CD14-positive monocyte (primary cell): ENCODE measurements at regions not wholly inside any gene's neighbourhood (a gene's known extent, or its start where the extent isn't known, plus 50 kb on each side); places are given as distances from the start of the nearest gene placed in this dataset.

Source experiments
- DNase-seq, 3 donors: peaks; one replicate each; pipeline ENCODE4 v3.0.0-alpha.2; 2011 to 2022
- H2AFZ ChIP-seq: 2 replicates; pipeline ENCODE4 v1.6.0; 2012; ENCODE audit warnings: mild to moderate bottlenecking, low read depth, low read length, inconsistent platforms; ENCODE audit not compliant: insufficient read depth, poor library complexity, severe bottlenecking
- H3K27ac ChIP-seq, 2 donors: 1 replicate in 1 of 2; 2 replicates in 1 of 2; pipeline ENCODE4 v1.5.1; 2012 to 2013; ENCODE audit warnings: low read length in 2 of 2, control low read depth in 1 of 2, inconsistent platforms in 1 of 2, low read depth in 1 of 2, mild to moderate bottlenecking in 1 of 2
- H3K27me3 ChIP-seq, 2 donors: one replicate each; pipeline versions ENCODE4 v1.6.0 to v1.6.1; 2011 to 2013; ENCODE audit warnings: low read length in 2 of 2; ENCODE audit not compliant: control insufficient read depth in 2 of 2, insufficient read depth in 2 of 2
- H3K36me3 ChIP-seq, 2 donors: replicated peaks in 1 of 2; 1 replicate in 1 of 2; 2 replicates in 1 of 2; pipeline versions ENCODE4 v1.5.1 to v1.6.1; 2012 to 2013; ENCODE audit warnings: low read length in 2 of 2, control low read depth in 1 of 2, inconsistent platforms in 1 of 2, mild to moderate bottlenecking in 1 of 2; ENCODE audit not compliant: insufficient read depth in 2 of 2, control insufficient read depth in 1 of 2
- H3K4me1 ChIP-seq, 2 donors: 1 replicate in 1 of 2; 2 replicates in 1 of 2; pipeline versions ENCODE4 v1.5.1 to v1.6.1; 2012 to 2013; ENCODE audit warnings: low read length in 2 of 2, control low read depth in 1 of 2, inconsistent platforms in 1 of 2, mild to moderate bottlenecking in 1 of 2, moderate library complexity in 1 of 2; ENCODE audit not compliant: insufficient read depth in 2 of 2, control insufficient read depth in 1 of 2
- H3K4me2 ChIP-seq: replicated peaks from 2 replicates; pipeline ENCODE3; 2012; ENCODE audit warnings: low read length, moderate library complexity, mild to moderate bottlenecking; ENCODE audit not compliant: poor library complexity, severe bottlenecking; ENCODE audit errors: extremely low read depth
- H3K4me3 ChIP-seq, 3 experiments: fragments of 200-600 bp in 1 of 3; sonication (generic) in 1 of 3; replicated peaks in 1 of 3; 1 replicate in 2 of 3; 2 replicates in 1 of 3; pipeline ENCODE4 v1.5.1; 2011 to 2013; ENCODE audit warnings: low read length in 3 of 3, mild to moderate bottlenecking in 3 of 3, control low read depth in 2 of 3, low read depth in 2 of 3, inconsistent platforms in 1 of 3, moderate library complexity in 1 of 3
- H3K79me2 ChIP-seq: 2 replicates; pipeline ENCODE4 v1.6.0; 2012; ENCODE audit warnings: mild to moderate bottlenecking, control low read depth, inconsistent platforms, low read length, moderate library complexity; ENCODE audit not compliant: insufficient read depth
- H3K9ac ChIP-seq: 2 replicates; pipeline ENCODE4 v1.6.0; 2017; ENCODE audit warnings: low read length, mild to moderate bottlenecking; ENCODE audit not compliant: insufficient read depth, poor library complexity, severe bottlenecking
- H3K9me3 ChIP-seq, 2 donors: replicated peaks in 1 of 2; 1 replicate in 1 of 2; 2 replicates in 1 of 2; pipeline versions ENCODE4 v1.5.1 to v1.6.1; 2012 to 2013; ENCODE audit warnings: low read length in 2 of 2, control low read depth in 1 of 2; ENCODE audit not compliant: control insufficient read depth in 1 of 2, insufficient read depth in 1 of 2
- H4K20me1 ChIP-seq: 2 replicates; pipeline ENCODE4 v1.6.0; 2012; ENCODE audit warnings: mild to moderate bottlenecking, low read length, control low read depth, moderate library complexity; ENCODE audit not compliant: insufficient read depth
- H3K27ac Mint-ChIP-seq, 7 donors: one replicate each; pipeline ENCODE4 v1.8.0; 2020; ENCODE audit warnings: mild to moderate bottlenecking in 7 of 7, mixed read lengths in 7 of 7, moderate library complexity in 6 of 7, inconsistent platforms in 2 of 7
- H3K27me3 Mint-ChIP-seq, 3 donors: one replicate each; pipeline ENCODE4 v1.8.0; 2021 to 2022; ENCODE audit warnings: low read depth in 3 of 3, mild to moderate bottlenecking in 3 of 3, mixed read lengths in 3 of 3, moderate library complexity in 3 of 3, inconsistent platforms in 1 of 3
- H3K36me3 Mint-ChIP-seq, 2 donors: one replicate each; pipeline ENCODE4 v1.8.0; 2020; ENCODE audit warnings: mixed read lengths in 2 of 2, inconsistent platforms in 1 of 2, mild to moderate bottlenecking in 1 of 2
- H3K4me1 Mint-ChIP-seq: one replicate; pipeline ENCODE4 v1.8.0; 2020; ENCODE audit warnings: mild to moderate bottlenecking, mixed read lengths
- H3K4me3 Mint-ChIP-seq, 2 donors: one replicate each; pipeline ENCODE4 v1.8.0; 2020; ENCODE audit warnings: mild to moderate bottlenecking in 2 of 2, mixed read lengths in 2 of 2, moderate library complexity in 1 of 2
- H3K9me3 Mint-ChIP-seq, 7 donors: one replicate each; pipeline ENCODE4 v1.8.0; 2020 to 2022; ENCODE audit warnings: mixed read lengths in 7 of 7, mild to moderate bottlenecking in 6 of 7, moderate library complexity in 6 of 7, inconsistent platforms in 2 of 7
- CTCF ChIP-seq: fragments of 200-600 bp; IDR thresholded peaks from one replicate; pipeline ENCODE4 v1.8.0; 2022; ENCODE audit warnings: antibody characterized with exemption, mild to moderate bottlenecking
- WGBS: methylation state at CpG from one replicate; pipeline ENCODE4 v1.1.5; 2013; ENCODE audit warnings: missing lambda C conversion rate; ENCODE audit not compliant: insufficient coverage; 5-methylcytosine and 5-hydroxymethylcytosine counted together
- intact Hi-C, 2 donors: fragments of 100-400 bp; cut with micrococcal nuclease; formaldehyde crosslinking; loops; one replicate each; pipeline versions ENCODE4 v1.15.0 to v1.15.1; 2023

DNA sequence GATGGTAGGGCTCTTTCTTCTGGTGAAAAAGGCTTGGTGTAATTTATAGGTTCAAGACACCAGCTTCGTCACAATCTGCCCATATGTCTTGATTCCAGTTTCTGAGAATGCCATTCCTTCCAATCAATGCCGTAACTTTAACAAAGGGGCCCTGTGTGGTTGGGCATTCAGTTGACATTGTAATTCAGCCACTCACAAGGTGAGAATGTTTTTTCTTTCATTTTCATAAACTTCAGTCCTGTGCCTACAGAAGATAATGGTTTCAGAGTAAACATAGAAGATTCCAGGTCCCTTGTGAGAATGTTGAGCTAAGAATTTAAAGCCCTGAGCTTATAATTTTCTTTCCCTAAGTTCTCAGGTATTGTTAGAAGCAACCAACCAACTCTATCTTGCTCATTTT, 67.3 kb upstream of the AASS start:
- Histone ChIP-seq H3K9me3 (no peaks in the 10 kb centered on the region), H3K4me3 (no peak overlapping the region), H2AFZ (no peak overlapping the region), H3K79me2 (no peaks in the 10 kb centered on the region), H3K9ac (no peak overlapping the region), H3K27ac (no peak overlapping the region), H3K36me3 (no peaks in the 10 kb centered on the region), H3K4me2 (no peak overlapping the region), H3K4me1 (no peaks in the 10 kb centered on the region), H3K27me3 (no peaks in the 10 kb centered on the region), H4K20me1 (no peaks in the 10 kb centered on the region)
- intact Hi-C loops = no loop called here
- H3K27me3 Mint-ChIP-seq = peaks cover 0 to 2% (median 1%) of the 10 kb centered on the region in 3 donors
- no peak overlapping the region for H3K4me3 Mint-ChIP-seq
- no peak for TF ChIP-seq CTCF
- DNase-seq = no peak
- no peaks in the 10 kb centered on the region for H3K36me3 Mint-ChIP-seq
- WGBS = no CpG with 5 or more reads among the region's 2 CpGs
- no peaks in the 10 kb centered on the region for H3K4me1 Mint-ChIP-seq
- no peak overlapping the region for H3K27ac Mint-ChIP-seq
- H3K9me3 Mint-ChIP-seq = peaks cover 0 to 7% (median 0%) of the 10 kb centered on the region in 7 donors

- Mint-ChIP-seq H3K4me3 (no peak overlapping the region), H3K36me3 (no peaks in the 10 kb centered on the region), H3K4me1 (no peaks in the 10 kb centered on the region), H3K27ac (no peak overlapping the region), H3K9me3 (peaks cover 0 to 7% (median 5%) of the 10 kb centered on the region in 7 donors), H3K27me3 (peaks cover 0 to 2% (median 0%) of the 10 kb centered on the region in 3 donors)
- Histone ChIP-seq H3K27ac (no peak overlapping the region), H3K36me3 (no peaks in the 10 kb centered on the region), H3K4me1 (no peaks in the 10 kb centered on the region), H3K9ac (no peak overlapping the region), H3K79me2 (no peaks in the 10 kb centered on the region), H3K9me3 (no peaks in the 10 kb centered on the region), H3K4me3 (no peak overlapping the region), H3K27me3 (no peaks in the 10 kb centered on the region), H4K20me1 (no peaks in the 10 kb centered on the region), H3K4me2 (no peak overlapping the region), H2AFZ (no peak overlapping the region)
- no peak for DNase-seq
- no CpG with 5 or more reads among the region's 1 CpG for WGBS
- intact Hi-C loops = no loop called here
- TF ChIP-seq CTCF = no peak
Observed at GRCh38 chr7:122206985-122207384, 62.9 kb upstream of the AASS start.
